GM18517 (cell line): ENCODE measurements at regions not wholly inside any gene's neighbourhood (a gene's known extent, or its start where the extent isn't known, plus 50 kb on each side); places are given as distances from the start of the nearest gene placed in this dataset.

Source experiments
- ATAC-seq: cut with Tn5 transposase; IDR thresholded peaks from one replicate; pipeline ENCODE4 v1.9.1; 2021; ENCODE audit warnings: mild to moderate bottlenecking, moderate library complexity; ENCODE audit not compliant: unreplicated experiment

- ATAC-seq = no peak
These were observed 573.0 kb downstream of the TUSC7 start for GRCh38 chr3:117282566-117282965.

DNA sequence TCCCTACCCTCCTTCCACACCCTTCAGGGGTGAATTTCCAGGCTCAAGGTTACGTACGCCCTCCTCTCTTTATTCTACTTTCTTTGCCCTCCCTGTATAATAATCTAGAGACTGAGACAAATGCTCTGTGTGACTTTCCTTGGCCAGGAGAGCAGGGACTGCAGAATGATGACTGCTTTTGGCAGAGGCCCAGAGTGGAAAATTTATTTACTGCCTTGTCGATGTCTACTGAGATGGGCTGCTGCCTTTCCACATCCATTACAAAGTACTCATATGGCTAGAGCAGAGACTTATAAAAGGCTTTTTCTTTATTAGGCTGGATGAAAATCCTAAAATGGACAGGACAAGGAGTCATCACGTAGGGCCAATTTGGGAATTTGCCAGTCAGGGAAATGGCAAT, 576.2 kb downstream of the TUSC7 start:
- no peak for ATAC-seq

- no peak for ATAC-seq
These were observed 576.9 kb downstream of the TUSC7 start for GRCh38 chr3:117286488-117286887.

- ATAC-seq = no peak
These were observed 578.0 kb downstream of the TUSC7 start for GRCh38 chr3:117287602-117288001.

DNA sequence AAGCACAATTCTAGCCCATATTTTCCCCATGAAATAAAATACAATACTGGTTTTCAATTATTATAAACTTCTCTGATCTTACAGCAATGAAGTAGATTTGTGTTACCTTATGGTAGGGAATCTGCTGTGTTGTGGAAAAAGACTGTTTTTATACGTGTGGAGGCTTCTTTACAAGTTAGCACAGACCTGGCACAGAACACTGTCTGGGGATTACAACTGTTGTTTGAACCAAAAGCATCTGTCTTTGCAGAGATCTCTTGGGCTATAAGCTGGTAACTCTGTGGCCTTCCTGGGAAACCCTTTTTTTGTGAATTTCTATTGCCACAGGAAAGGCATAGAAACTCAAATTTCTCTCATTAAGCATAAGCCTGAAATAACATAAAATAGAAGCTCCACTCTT, 581.9 kb downstream of the TUSC7 start:
- ATAC-seq = no peak

DNA sequence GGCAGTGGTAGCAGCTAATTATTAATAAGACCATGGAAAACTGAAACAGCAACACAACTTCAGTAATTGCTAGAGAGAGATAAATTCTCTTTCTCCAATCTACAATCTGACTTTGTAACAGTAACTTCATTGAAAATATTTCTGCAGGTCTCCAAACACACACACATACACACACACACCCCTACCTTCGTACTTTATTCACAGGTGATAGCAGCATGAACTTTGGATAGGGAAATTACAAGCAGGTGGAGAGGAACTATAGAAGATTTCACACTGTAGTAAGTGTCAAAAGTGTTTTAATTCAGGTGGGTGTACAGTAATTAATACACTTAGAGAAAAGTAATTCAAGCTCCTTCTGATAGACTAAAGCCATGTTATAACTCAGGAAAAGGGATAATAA, 587.5 kb downstream of the TUSC7 start:
- no peak for ATAC-seq

DNA sequence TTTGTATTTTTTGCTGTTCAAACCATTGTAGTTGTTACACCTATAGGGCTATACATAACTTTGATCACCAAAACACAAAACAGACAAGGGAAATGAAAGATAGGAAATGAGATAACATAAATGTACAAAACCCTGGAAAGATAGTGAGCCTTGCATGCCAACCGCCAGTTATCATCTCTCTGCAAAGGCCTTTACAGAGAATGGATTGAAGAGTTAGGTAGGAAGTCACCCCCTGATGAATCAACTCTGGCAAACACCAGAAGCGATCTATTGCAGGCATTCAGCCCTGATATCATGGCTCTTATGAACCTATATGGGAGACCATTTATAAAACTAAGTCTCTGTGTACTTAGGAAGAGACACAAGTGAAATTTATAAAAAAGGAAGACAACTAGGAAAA, 588.0 kb downstream of the TUSC7 start:
- no peak for ATAC-seq

GRCh38 chr3:117298273-117298672, 588.7 kb downstream of the TUSC7 start:
- no peak for ATAC-seq

- no peak for ATAC-seq
These were observed 592.8 kb downstream of the TUSC7 start for GRCh38 chr3:117302428-117302827.

DNA sequence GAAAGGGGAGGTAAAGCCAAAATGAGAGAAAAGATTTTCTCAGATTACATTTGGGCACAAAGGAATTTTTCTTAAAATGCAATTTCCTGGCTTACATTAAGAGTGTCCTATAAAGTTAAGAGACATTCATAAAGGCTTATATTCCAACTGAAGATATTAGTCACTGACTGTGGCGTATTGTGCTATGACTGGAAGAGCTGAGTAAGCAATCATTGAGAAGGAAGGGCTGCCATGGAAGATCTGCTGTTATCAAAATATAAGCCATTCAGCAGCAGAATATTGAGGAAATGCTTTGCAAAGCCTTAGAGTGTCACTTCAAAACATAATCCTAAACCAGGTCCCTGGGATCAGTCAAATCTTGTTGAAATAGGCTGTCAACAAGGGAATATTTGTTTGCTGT, 593.9 kb downstream of the TUSC7 start:
- ATAC-seq = no peak

DNA sequence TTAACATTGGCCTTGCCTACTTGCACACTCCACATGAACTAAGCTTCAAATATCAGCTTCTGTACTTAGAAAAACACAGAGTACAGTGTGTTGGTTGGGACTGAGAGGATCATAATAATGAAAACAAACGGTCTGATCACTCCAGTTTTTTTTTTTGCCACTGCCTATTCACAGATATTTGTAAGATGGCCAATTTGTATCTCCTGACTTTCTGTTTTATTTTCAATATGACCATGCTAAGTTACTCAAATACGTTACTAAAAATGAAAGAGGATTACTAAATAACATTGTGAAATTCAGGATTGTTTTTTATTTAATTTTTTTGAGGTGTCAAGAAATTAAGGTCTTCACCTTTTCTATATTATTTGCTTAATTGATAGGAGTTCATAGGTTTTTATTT, 595.1 kb downstream of the TUSC7 start:
- peak; percentile 44 for ATAC-seq

DNA sequence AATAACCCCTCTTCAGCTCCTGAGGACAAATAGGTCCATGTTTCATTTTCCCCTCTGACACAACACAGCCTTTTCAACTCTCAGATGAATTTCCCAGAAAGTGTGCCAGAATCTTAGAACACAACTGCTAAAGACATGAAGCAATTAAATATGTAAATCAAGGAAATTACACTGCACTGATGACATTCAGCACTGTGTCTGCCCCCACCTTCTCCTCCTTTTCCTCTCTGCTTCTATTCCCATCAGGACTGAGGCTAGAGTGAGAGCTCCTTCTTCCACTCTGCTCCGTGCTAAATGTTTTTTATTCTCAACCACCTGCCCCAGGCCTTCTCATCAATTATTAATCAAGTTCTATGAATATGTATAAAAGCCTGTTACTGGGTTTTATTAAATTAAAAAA, 596.1 kb downstream of the TUSC7 start:
- no peak for ATAC-seq

DNA sequence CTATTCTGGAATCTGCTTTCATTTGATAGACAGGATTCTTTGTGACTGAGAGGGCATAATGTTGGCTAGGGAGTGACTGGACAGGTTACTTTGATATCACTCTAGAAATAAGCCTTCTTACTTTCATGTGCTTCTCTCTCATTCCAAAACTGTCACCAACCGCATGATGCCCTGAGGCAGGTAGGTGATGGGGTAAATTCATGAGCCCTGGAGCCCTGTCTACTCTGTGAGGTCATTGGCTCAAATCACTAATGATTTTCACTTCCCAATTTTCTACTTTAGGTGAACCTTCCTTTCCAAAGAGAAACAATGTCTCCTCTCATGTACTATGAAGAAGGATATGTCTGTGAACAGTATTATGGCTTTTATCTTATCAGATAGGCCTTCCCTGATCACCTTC, 596.7 kb downstream of the TUSC7 start:
- peak; percentile 38 for ATAC-seq

- no peak for ATAC-seq
These were observed 598.8 kb downstream of the TUSC7 start for GRCh38 chr3:117308353-117308752.

DNA sequence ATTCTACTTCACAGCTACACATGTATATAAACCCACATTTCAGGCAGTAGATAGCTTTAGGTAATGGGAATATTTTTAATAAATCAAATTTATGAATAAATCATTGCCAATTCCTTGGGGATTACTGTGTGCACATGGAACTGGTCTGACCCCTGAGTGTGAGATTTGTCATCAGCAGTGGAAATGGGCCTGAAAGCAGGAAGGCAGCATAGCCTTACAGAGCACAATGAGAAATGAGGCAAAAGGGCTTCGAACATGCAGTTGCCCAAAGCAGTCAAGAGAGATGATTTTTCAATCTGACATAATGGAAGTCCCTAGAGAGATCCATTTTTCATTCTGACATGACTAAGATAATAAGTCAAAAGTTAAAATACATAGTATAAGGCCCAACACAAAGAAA, 599.2 kb downstream of the TUSC7 start:
- ATAC-seq = no peak

DNA sequence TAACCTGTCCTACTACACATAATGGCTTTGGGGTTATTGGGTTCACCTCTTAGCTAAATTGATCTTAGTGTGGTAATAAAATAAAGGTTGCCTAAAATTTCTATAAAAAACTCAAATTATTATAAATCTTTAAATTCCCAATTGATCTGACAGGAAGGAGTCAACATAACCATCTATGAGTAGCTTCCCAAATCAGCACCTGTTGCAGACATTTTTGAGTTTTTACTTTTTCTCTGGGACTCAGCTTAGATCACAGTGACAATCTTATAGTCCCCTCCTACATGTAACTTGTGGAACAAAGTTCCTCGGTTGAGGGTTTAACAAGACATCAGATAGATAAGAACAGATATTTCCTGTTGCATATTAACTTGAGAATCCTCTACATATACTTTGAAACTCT, 601.0 kb downstream of the TUSC7 start:
- ATAC-seq = no peak

- no peak for ATAC-seq
These were observed 605.0 kb downstream of the TUSC7 start for GRCh38 chr3:117314441-117315150.

DNA sequence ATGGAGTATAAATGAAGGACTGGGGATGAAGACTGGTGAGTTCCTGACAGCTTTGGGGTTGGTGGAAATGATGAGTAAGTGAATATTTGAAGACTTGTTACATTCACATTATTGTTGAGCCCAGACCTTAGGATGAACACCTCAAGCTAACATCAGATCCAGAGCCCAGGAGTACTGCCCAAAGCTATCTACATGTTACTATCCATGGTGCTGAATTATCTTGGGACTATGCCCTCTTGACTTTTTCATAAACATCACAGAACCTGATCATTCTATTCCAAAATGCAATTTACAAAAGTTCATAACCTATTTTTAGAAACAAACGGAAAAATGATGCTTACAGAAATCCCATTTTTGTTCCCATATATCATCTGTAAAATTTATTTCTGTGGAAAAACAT, 613.3 kb downstream of the TUSC7 start:
- ATAC-seq = no peak

DNA sequence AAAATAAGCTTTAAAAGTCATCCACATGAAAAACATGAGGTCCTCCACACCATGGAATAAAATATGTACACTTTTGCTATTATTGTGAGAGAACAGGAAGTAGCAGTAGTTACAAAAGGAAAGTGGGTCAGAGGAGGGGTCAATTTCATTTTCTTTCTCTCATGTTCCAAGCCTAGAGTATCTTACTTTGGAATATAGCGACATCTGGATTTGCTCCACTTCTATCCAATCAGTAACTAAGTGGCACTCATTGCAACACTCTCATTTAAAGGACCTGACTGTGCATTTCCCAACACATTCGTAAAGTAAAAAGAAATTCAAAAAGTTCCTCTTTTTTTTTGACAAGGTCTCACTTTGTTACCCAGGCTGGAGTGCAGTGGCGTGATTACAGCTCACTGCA, 637.3 kb downstream of the TUSC7 start:
- no peak for ATAC-seq

GRCh38 chr3:117348884-117349283, 639.3 kb downstream of the TUSC7 start:
- ATAC-seq = no peak

DNA sequence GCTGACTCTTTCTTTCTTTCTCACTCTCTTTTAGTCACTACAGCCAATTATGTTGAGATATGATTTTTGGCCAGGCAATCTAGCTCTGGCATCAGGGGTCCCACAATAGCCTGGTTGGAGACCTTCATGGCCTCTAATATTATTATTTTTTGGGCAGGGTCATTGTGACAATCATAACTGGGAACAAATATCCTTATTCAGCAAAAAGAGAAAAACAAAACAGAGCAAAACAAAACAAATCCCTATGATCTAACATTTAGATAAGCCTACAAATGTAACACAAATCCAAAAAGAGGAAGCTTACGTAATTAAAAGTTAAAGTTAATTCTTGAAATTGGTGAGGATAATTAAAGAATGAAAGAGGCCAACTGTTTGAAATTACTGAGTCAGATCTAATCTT, 640.0 kb downstream of the TUSC7 start:
- no peak for ATAC-seq

DNA sequence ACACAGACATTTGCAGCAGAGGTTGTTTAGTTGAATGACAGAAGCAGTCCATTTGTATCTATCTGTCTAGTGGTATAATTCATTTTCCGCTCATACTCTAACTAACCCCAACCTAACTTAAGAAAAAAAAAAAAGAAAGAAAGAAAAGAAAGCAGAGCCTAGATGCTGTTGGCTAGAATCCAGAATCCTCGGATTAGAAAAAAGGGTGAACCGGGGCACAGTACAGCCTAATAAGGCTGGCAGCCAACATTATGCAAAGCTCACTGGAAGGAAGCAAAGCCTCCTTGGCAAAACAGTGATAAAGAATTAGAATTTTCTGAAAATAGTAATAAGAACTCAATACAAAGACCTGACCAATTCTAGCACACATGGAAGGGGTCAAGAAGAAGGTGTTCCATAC, 640.8 kb downstream of the TUSC7 start:
- ATAC-seq = no peak

GRCh38 chr3:117355566-117355965, 646.0 kb downstream of the TUSC7 start:
- peak; percentile 60 for ATAC-seq
